GM12892 (cell line): ENCODE measurements at regions not wholly inside any gene's neighbourhood (a gene's known extent, or its start where the extent isn't known, plus 50 kb on each side); places are given as distances from the start of the nearest gene placed in this dataset.

Source experiments
- DNase-seq: peaks from one replicate; pipeline ENCODE4 v3.0.0; 2011; ENCODE audit not compliant: insufficient read length
- FAIRE-seq: peaks from 2 replicates; lab custom pipeline; 2011; peaks lifted over from hg19 to GRCh38; lab: Jason Lieb, UNC
- POLR2A ChIP-seq: IDR thresholded peaks from 2 replicates; pipeline ENCODE4 v1.6.1; 2011; ENCODE audit warnings: low read depth, low read length, control low read depth
- POLR2AphosphoS5 ChIP-seq: IDR thresholded peaks from 2 replicates; pipeline ENCODE4 v1.6.1; 2011; ENCODE audit warnings: low read depth, low read length, control low read depth
- TAF1 ChIP-seq: IDR thresholded peaks from 2 replicates; pipeline ENCODE4 v1.6.1; 2011; ENCODE audit warnings: low read depth, mild to moderate bottlenecking, control low read depth, low read length, borderline replicate concordance

- DNase-seq (no peak), FAIRE-seq (no peak)
- TF ChIP-seq TAF1 (no peak), POLR2A (no peak), POLR2AphosphoS5 (no peak)
Observed at GRCh38 chr4:125739760-125740159, 425.0 kb downstream of the FAT4 start.

- no peak for DNase-seq
- TF ChIP-seq POLR2AphosphoS5 (no peak), POLR2A (no peak), TAF1 (no peak)
- FAIRE-seq, result no peak
Observed at GRCh38 chr4:125741825-125742452, 427.2 kb downstream of the FAT4 start.

- DNase-seq (no peak), FAIRE-seq (no peak)
- no peak for TF ChIP-seq POLR2AphosphoS5
- TF ChIP-seq POLR2A, result no peak
- no peak for TF ChIP-seq TAF1
Observed at GRCh38 chr4:125744891-125745364, 430.2 kb downstream of the FAT4 start.

- DNase-seq (no peak), FAIRE-seq (no peak)
- TF ChIP-seq TAF1, result no peak
- TF ChIP-seq POLR2AphosphoS5, result no peak
- TF ChIP-seq POLR2A, result no peak
Observed at GRCh38 chr4:125749354-125749753, 434.6 kb downstream of the FAT4 start.

GRCh38 chr4:125750399-125750798, 435.6 kb downstream of the FAT4 start:
- DNase-seq (no peak), FAIRE-seq (no peak)

GRCh38 chr4:125750828-125751466, 436.2 kb downstream of the FAT4 start:
- TF ChIP-seq TAF1, result no peak
- no peak for TF ChIP-seq POLR2AphosphoS5
- TF ChIP-seq POLR2A, result no peak
- FAIRE-seq, result no peak
- DNase-seq, result no peak

More at GRCh38 chr4:125750399-125750798, 435.6 kb downstream of the FAT4 start:
- no peak for TF ChIP-seq TAF1
- TF ChIP-seq POLR2A, result no peak
- no peak for TF ChIP-seq POLR2AphosphoS5

- no peak for DNase-seq
- FAIRE-seq, result no peak
- TF ChIP-seq POLR2A (no peak), TAF1 (no peak), POLR2AphosphoS5 (no peak)
Observed at GRCh38 chr4:125758438-125758837, 443.7 kb downstream of the FAT4 start.

GRCh38 chr4:125760201-125760819, 445.6 kb downstream of the FAT4 start:
- FAIRE-seq (no peak), DNase-seq (no peak)

GRCh38 chr4:125760956-125761355, 446.2 kb downstream of the FAT4 start:
- TF ChIP-seq POLR2AphosphoS5 (no peak), TAF1 (no peak), POLR2A (no peak)
- DNase-seq (no peak), FAIRE-seq (no peak)

More at GRCh38 chr4:125760201-125760819, 445.6 kb downstream of the FAT4 start:
- no peak for TF ChIP-seq POLR2AphosphoS5
- no peak for TF ChIP-seq POLR2A
- TF ChIP-seq TAF1, result no peak

- FAIRE-seq (no peak), DNase-seq (no peak)
- no peak for TF ChIP-seq TAF1
- no peak for TF ChIP-seq POLR2A
- no peak for TF ChIP-seq POLR2AphosphoS5
Observed at GRCh38 chr4:125762537-125762936, 447.8 kb downstream of the FAT4 start.

- DNase-seq (no peak), FAIRE-seq (no peak)
- TF ChIP-seq POLR2A (no peak), TAF1 (no peak), POLR2AphosphoS5 (no peak)
Observed at GRCh38 chr4:125765941-125766340, 451.2 kb downstream of the FAT4 start.

GRCh38 chr4:125770814-125771398, 456.2 kb downstream of the FAT4 start:
- TF ChIP-seq POLR2AphosphoS5 (no peak), POLR2A (no peak), TAF1 (no peak)
- FAIRE-seq, result no peak
- no peak for DNase-seq
